GM18907 (cell line): ENCODE measurements at regions not wholly inside any gene's neighbourhood (a gene's known extent, or its start where the extent isn't known, plus 50 kb on each side); places are given as distances from the start of the nearest gene placed in this dataset.
"Not testable (repeated sequence)": the region's sequence is repeated elsewhere in the genome, so short reads cannot be mapped to it uniquely, and the experiment has no call there.

Experiments
- ATAC-seq: cut with Tn5 transposase; IDR thresholded peaks from one replicate; pipeline ENCODE4 v1.9.1; 2021; ENCODE audit warnings: mild to moderate bottlenecking, moderate library complexity; ENCODE audit not compliant: unreplicated experiment

DNA sequence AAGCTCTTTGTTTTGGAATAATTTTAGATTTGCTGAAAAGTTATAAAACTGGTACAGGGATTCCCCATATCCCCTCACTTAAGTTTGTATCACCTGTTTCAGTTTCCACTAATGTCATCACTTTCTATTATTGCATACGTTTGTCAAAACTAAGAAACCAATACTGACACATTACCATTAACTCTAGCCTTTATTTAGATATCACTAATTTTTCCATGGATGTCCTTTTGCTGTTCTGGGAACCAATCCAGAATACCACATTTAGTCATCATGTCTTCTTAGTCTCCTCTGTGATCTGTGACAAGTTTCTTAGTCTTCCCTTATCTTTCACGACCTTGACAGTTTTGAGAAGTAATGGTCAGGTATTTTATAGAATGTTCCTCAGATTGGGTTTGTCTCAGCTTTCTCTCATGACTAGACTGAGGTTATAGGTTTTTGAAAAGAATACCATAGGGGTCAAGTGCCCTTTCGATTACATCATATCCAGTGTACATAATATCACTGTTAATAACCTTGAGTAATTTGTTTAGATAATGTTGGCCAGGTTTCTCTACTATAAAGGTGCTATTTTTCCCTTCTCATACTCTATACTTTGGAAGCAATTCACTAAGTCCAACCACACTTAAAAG is 51.9 kb upstream of the NMUR2 start:
- ATAC-seq, result peak; percentile 72

DNA sequence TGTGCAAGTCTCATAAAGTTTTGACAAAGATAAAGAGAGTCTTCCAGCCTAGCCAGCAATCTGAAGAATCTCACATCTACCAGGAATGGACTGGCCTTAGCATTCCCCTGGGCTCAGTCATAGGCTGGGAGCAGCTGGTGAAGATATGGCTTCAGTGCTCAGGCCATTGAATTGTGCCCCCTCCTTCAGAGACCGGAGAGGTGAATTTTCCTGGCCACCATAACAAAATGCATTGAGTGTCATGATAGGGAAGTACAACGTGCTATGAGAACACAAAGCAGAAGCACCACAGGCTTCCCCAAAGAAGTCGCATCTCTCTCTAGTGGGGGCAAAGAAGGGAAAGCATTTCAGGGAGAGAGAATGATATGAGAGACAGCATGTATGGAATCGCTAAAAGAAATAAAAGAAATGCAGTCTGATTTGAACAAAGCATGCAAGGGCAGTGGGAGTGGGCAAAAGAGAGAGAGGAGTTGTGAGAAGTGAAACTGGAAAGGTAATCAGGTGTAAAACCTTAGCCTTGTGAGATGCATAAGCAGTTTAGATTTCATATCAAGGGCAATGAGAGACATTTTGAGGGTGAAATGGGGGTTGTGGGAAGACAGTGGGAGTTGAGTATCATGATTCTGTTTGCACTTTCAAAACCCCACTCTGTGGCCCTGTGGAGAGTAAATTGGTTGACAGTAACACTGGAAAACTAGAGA is 57.1 kb upstream of the NMUR2 start:
- peak; percentile 96 for ATAC-seq

DNA sequence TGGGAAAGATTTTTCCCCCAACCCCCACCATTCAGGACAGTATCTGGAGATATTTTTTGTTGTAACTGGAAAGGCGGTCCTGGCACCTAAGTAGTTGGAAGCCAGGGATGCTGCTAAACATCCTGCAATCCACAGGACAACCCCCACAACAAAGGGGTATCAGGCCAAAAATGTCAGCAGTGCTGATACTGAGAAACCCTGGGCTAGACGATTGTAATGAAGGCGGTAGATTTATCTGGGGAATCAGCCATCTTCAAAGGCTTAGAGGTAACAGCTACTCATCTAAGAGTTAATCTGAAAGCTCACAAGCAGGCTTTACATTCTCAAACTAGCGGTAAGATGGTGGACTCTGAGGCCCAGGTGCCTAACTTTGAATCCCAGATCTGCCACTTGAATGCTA is 59.0 kb upstream of the NMUR2 start:
- no peak for ATAC-seq

DNA sequence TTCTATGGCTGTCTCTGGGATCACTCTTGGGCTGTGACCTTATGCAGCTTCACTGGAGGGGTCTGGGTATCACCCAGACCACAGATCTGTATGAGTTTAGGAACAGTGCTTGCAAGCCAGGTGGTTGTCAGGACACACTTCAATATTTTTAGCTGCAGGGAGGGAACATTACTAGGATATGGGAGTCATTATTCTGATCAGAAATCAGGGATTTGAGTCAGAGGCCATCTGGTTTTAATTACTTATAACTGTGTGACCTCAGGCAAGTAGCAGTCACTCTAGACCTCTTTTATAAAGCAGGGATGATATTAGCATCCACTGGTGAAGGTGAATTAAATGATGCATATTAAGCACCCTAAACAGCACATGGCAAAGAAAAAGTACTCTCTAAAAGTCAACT is 60.1 kb upstream of the NMUR2 start:
- ATAC-seq, result no peak

DNA sequence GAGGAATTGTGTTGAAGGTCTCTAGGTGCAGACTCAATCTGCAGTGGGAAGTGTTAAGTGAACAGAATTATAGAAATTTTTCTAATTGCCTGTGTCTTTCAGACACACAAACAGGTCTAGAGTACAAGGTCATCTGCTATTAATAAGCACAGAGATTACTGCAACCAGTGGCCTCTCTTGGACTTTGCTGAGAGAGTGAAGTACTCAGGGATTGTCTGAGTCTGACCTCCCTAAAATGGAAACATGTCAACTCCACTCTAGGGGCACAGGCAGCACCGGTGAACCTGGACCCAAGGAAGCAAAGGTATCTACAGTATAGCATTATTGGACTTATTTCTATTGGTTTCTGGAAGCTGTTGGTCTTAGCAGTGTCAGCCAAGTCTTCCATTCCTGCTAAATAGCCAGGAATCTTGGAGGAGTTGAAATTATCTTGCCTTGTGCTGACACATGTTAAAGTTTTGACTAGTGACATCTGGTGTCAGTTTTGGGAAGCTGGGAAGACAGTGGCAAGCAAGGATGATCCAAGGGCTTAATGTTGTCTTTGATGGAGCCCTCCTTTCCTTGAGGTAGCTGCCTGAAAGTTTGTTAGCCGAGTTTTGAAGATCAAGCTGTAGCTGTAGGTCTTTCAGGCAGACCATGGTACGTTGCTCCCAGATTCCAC is 61.1 kb upstream of the NMUR2 start:
- ATAC-seq, result no peak

DNA sequence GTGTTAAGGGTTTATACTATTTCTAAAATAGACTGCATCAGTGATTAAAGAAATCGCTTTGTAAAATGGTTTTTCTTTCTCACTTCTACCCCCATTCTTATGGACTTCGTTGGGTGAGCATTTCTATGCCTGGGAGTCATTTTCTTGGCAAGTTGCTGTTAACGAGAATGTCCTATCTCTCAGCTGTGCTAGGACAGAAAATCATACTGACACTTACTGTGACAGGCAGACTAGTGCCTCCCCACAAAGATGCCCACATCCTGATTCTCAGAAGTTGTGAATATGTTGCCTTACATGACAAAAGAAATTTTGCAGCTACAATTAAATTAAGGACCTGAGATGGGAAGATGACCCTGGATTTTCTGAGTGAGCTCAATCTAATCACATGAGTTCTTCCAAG is 65.1 kb upstream of the NMUR2 start:
- ATAC-seq, result no peak

DNA sequence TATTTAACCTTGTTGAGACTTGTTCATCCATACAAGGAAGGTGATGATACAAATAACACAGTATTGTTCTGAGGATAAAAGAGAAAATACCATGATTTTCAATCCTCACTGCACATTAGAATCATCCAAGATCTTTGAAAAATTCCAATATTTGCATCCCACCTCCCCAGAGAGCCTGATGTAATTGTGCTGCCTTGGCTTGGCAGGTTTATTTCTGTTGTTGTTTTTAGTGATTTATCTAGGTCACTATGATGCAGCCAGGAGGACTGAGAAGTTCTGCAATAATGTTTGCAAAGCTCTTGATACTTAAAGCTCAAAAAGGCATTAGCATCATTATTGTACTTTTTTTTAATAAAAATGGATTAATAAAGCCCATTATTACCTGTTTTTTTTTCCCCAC is 67.0 kb upstream of the NMUR2 start:
- ATAC-seq, result no peak

DNA sequence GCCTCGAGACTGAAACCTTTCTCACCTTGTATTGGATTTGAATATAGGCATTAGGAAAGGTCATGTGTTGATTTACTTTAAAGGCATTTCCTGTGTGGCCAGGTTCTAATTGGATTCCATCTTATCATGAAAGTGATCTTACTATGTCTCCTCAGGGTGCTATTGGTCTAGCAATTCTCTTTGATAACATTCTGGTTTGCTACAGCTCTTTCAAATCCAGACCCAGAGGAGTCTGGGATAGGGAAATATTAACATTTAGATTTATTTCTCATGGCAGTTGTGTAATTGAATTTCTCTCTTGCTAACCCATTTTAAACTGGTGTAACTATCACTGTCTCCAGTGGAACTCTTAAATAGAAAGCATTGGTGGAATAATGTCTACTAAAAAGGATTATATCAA is 69.9 kb upstream of the NMUR2 start:
- no peak for ATAC-seq

DNA sequence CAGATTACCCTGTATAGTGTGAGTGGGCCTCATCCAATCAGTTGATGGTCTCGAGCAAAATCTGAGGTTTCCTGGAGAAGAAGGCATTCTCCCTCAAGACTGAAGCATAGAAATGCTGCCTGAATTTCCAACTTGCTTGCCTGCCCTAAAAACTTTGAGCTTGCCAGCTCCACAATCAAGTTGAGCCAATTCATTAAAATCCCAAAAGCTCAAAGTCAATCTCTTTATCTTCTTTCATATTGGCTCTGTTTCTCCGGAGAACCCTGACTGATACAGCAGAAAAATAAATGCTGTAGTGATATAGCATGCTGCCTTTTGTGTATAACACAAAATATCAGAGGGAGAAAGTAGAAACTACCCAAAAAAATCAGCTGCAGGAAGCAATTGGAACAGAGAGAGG is 72.5 kb upstream of the NMUR2 start:
- no peak for ATAC-seq

DNA sequence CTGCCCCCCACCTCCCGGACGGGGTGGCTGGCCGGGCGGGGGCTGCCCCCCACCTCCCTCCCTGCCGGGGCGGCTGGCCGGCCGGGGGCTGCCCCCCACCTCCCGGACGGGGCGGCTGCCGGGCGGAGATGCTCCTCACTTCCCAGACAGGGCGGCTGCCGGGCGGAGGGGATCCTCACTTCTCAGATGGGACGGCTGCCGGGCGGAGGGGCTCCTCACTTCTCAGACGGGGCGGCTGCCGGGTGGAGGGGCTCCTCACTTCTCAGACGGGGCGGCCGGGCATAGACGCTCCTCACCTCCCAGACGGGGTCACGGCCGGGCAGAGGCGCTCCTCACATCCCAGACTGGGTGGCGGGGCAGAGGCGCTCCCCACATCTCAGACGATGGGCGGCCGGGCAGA is 74.8 kb upstream of the NMUR2 start:
- not testable (repeated sequence) for ATAC-seq

DNA sequence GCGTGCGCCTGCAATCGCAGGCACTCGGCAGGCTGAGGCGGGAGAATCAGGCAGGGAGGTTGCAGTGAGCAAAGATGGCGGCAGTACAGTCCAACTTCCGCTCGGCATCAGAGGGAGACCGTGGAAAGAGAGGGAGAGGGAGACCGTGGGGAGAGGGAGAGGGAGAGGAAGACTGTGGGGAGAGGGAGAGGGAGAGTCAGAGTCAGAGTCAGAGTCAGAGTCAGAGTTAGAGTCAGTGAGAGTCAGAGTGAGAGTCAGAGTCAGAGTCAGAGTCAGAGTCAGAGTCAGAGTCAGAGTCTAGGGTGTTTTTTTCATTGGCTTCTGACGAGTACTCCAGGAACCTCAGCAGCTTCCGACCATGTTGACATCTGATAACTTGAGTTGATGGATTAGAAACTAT is 75.6 kb upstream of the NMUR2 start:
- peak; percentile 69 for ATAC-seq

DNA sequence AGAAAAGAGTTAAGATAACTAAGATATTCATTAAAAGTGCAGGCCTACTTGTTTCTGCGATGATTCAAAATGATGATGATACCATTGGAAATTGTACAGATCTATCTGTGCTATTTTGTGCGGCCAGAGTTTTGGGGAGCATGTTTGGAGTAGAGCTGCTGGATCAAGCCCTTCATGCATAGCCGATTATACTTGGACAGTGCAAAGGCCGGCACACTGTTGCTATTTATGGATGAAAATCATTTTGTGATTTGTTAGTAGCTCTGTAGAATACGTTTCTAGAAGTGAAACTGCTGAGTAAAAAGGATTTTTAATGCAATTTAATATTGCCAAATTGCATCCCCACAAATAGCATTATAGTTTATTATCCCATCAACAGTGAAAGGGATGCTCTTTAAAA is 82.1 kb upstream of the NMUR2 start:
- no peak for ATAC-seq

DNA sequence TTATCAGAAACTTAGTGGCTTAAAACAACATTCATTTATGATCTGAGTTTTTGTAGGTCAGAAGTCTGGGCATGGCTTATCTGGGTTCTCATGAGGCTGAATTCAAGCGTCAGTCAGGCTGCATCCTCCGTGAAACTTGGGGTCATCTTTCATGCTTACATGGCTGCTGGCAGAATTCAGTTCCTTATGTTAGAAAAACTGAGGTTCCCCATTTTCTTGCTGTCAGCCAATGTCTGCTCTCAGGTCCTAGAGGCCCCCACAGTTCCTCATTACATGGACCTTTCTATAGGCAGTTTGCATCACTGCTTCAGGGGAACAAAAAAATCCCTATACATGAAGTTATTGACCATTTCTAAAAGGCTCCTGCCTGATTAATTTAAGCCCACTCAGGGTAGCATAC is 83.8 kb upstream of the NMUR2 start:
- ATAC-seq, result no peak

DNA sequence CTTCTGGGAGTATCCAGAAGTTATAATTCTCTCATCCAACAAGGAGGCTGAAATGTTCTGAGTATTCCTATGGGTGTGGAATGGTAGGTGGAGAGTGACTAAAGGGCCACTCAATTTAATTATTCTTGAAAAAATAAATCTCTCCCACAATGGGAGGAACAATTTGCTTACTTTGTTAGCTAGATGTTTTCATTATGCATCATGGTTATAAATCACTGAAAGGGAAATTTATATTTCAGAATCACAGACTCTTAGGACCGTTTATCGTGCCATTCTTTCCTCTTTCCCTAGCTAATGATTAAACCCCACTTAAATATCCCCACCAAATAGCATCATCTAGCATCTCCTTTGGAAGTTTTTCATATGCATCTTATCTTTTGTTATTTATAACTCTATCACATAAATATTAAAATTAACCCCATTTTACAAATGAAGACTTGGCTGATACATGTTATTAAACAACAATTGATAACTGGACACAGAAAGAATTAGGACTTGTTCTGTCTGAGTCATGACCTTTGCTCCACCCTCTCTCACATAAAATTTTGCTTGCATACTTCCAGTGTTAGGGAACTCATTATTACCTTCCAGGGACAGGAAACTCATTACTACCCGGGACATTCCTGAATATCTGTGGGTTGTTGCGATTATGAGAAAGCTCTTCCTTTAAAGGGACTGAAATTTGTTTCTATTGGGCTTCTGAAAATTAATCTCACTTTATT is 94.9 kb upstream of the NMUR2 start:
- ATAC-seq, result no peak

DNA sequence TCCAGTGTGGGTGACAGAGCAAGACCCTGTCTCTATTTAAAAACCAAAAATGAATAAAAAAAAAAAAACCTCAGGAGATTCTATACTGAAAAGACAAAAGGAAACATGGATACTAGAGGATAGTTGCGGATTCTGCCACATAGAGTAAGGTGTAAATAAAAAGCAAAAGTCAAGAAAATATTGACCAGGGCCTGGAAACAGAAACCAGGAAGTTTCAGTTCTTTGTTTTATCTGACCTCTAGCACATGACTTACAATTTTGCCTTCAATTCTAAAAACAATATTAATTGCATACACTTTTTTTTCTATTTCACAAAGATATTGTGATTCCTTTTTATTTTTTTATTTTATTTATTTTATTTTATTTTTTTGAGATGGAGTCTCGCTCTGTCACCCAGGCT is 96.2 kb upstream of the NMUR2 start:
- ATAC-seq, result peak; percentile 62

DNA sequence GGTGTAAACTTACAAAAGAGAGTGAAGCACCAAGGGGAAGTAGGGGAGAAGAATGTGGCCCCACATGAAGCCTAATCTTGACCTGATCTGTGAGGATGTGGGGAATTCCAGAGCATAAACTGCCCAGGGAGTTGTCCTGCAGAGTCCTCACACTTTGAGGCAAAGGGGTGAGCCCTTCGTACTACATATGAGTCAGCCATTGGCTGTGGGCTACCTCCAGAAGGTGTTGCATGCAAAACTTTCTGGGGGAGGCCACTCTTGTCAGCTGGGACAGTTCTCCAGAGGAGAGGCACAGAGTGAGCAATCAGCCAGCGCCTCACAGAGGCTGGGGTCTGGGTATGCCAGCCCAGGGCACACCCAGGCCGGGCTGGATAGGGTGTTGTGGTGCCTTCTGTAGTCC is 98.1 kb upstream of the NMUR2 start:
- ATAC-seq, result no peak

DNA sequence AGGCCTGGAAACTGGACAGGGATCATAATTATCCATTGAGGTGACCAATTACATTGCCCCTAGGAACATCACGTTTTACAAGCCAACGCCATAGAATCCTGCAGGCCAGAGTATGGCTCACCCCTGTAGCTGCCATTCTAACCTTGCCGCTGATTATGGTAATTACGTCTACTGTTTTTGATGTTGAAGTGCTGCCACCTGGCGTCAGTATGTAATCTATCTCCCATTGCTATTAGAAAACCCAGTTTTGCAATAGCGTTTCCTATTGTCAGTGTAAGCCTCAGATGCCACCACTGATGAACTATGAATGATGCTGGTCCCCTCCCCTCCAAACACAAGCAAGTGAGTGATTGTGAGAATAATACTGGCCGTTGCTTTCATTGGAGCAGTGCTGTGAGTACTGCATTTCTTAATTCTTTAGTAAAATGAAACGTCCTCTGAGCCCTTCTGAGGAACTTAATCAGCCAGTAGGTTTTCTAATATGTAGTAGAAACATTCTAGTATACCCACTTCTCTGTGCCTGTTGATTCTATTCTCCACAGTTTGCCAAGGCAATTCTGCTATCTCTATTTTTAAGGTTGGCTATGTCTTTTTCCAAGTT is 100.5 kb upstream of the NMUR2 start:
- ATAC-seq, result peak; percentile 90

DNA sequence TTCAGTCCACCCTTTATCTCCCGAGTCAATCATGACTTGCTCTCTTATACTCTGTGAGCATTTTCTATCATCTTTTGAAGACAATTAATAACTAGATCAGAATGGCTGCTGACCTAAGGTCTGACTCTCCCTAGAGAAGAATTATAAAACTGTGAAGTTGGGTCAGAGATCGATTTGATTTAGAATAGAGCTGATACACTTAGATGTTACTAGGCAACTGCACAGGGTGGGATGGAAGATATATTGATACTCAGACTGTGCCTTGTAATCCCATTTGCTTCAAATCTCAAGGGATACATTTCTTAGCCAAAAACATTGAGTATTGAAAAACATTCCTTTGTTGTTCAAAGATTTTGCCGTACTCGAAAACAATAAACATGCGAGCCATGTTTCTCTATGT is 106.0 kb upstream of the NMUR2 start:
- ATAC-seq, result no peak

DNA sequence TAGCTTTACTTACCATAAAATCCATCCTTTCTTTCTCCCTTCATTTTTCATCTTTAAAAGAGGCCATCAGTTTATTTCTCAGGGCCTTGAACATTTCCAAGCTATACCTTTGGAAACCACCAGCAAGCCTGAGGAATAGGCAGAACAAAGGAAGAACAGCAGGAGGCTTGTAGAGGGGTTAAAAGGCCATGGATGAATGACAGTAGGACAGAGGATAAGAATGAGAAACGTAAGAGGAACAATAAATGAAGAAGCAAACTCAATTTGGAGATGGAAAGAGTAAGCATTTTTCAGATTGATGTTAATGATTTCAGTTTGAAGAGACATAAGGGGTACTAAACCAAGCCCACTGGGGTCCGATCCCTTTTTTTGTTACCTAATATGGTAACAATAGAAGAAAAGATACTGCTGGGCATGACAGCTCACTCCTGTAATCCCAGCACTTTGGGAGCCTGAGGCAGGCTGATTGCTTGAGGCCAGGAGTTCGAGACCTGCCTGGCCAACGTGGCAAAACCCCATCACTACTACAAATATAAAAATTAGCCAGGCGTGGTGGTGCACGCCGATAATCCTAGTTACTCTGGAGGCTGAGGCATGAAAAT is 106.6 kb upstream of the NMUR2 start:
- no peak for ATAC-seq

DNA sequence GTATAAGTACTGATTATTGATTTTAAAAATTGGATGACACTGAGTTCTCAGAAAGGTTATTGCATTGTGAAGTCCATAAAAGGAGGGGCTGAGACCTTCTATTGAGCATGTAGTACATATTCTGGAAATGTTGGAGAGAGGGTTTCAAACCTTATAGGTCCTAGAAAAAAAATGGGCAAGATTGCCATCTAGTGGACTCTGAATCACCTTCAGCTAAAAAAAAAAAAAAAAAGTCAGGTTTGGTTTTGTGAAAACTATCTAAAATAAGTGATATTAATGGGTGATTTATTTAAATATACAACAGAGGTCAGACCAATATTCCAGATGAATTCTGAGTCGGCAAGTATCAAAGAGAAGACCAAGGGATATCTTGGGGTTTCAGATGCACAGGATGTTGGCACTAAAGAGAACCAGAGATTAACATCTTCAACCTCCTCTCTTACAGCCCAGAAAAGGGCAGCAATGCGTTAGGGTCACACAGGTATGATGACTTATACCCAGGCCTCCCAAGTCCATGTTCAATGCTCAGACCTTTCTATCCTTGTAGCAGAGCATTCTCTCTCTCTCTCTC is 109.8 kb upstream of the NMUR2 start:
- no peak for ATAC-seq

DNA sequence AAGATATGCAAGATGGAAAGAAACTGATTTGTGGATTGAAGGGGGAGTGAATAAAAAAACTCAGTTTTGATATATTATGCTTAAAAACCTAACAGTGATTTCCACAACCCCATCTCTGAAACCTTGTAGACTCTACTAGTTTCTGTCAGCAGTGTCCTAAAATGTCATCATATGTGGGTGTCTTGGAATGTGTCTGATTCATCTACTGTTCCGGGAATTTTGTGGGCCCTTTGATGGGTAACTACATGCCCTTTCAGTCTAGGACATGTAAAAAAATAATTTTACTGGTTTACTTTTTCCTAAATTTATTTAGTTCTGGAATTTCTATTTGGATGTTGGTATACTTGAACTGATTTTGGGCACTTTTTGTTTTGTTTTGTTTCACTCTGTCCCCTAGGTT is 118.9 kb upstream of the NMUR2 start:
- no peak for ATAC-seq
